Type B pancreatic cell (in vitro differentiated cells): ENCODE measurements at regions not wholly inside any gene's neighbourhood (a gene's known extent, or its start where the extent isn't known, plus 50 kb on each side); places are given as distances from the start of the nearest gene placed in this dataset.

Experiments used
- DNase-seq: peaks from one replicate; pipeline ENCODE4 v3.0.0; 2021; ENCODE audit warnings: mixed read lengths; ENCODE audit not compliant: unreplicated experiment; ENCODE audit errors: extremely low spot score
- H3K27ac Mint-ChIP-seq: 2 replicates; pipeline ENCODE4 v1.8.0; 2021; ENCODE audit warnings: mild to moderate bottlenecking, mixed read lengths
- H3K27me3 Mint-ChIP-seq: 2 replicates; pipeline ENCODE4 v1.8.0; 2021; ENCODE audit warnings: mixed read lengths
- H3K36me3 Mint-ChIP-seq: 2 replicates; pipeline ENCODE4 v1.8.0; 2021; ENCODE audit warnings: mixed read lengths
- H3K4me1 Mint-ChIP-seq: one replicate; pipeline ENCODE4 v1.8.0; 2021; ENCODE audit warnings: mixed read lengths; ENCODE audit not compliant: unreplicated experiment
- H3K4me3 Mint-ChIP-seq: 2 replicates; pipeline ENCODE4 v1.8.0; 2021; ENCODE audit warnings: mild to moderate bottlenecking, mixed read lengths
- H3K9me3 Mint-ChIP-seq: 2 replicates; pipeline ENCODE4 v1.8.0; 2021; ENCODE audit warnings: mixed read lengths
- TF ChIP-seq, protein P1 (sequence below): fragments of 200-600 bp; sonication (generic); conservative IDR thresholded peaks from 2 replicates; pipeline ENCODE4 v1.5.0; 2021; ENCODE audit warnings: antibody characterized with exemption, mild to moderate bottlenecking

DNA sequence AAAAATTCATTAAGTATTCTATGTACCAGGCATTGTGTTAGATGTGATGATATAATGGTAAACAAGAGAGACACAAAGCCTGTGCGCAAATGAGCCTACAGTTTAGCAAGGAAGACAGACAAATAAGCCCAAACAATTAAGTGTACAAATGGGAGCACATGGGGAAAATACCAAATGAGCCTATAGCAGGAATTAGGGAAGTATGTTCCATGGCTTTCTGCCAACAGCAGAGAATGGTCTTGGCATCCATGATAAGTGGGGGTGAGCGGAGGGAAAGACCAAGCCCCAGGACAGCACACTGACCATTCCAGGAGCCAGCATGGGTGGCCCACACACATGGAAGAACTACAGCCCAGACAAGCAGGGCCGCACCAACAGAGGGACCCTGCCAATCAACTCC lies 369.7 kb downstream of the DEPDC1B start:
- H3K27ac Mint-ChIP-seq: no peak overlapping the region
- H3K4me3 Mint-ChIP-seq: no peak overlapping the region
- no peaks in the 10 kb centered on the region for H3K27me3 Mint-ChIP-seq
- TF ChIP-seq, protein P1, sequence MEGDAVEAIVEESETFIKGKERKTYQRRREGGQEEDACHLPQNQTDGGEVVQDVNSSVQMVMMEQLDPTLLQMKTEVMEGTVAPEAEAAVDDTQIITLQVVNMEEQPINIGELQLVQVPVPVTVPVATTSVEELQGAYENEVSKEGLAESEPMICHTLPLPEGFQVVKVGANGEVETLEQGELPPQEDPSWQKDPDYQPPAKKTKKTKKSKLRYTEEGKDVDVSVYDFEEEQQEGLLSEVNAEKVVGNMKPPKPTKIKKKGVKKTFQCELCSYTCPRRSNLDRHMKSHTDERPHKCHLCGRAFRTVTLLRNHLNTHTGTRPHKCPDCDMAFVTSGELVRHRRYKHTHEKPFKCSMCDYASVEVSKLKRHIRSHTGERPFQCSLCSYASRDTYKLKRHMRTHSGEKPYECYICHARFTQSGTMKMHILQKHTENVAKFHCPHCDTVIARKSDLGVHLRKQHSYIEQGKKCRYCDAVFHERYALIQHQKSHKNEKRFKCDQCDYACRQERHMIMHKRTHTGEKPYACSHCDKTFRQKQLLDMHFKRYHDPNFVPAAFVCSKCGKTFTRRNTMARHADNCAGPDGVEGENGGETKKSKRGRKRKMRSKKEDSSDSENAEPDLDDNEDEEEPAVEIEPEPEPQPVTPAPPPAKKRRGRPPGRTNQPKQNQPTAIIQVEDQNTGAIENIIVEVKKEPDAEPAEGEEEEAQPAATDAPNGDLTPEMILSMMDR: no peak
- no peak for DNase-seq
- H3K36me3 Mint-ChIP-seq: no peaks in the 10 kb centered on the region
- H3K4me1 Mint-ChIP-seq: no peaks in the 10 kb centered on the region
- H3K9me3 Mint-ChIP-seq: no peaks in the 10 kb centered on the region

DNA sequence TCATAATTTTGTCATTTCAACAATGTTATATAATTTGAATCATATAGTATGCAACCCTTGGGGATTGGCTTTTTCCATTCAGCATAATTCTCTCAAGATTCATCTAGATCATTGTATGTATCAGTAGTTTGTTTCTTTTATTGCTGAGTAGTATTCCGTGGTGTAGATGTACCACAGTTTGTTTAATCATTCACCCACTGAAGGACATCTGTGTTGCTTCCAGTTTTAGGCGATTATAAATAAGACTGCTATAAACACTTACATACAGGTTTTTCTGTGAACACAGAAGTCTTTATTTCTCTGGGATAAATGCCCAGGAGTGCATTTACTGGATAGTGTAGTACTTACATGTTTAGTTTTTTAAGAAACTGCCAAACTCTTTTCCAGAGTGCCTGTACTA lies 374.1 kb downstream of the DEPDC1B start:
- no peak for DNase-seq
- Mint-ChIP-seq H3K36me3 (no peaks in the 10 kb centered on the region), H3K4me1 (no peaks in the 10 kb centered on the region), H3K4me3 (no peak overlapping the region), H3K9me3 (peaks cover 7% of the 10 kb centered on the region), H3K27me3 (no peaks in the 10 kb centered on the region), H3K27ac (no peak overlapping the region)
- TF ChIP-seq, protein P1: no peak

DNA sequence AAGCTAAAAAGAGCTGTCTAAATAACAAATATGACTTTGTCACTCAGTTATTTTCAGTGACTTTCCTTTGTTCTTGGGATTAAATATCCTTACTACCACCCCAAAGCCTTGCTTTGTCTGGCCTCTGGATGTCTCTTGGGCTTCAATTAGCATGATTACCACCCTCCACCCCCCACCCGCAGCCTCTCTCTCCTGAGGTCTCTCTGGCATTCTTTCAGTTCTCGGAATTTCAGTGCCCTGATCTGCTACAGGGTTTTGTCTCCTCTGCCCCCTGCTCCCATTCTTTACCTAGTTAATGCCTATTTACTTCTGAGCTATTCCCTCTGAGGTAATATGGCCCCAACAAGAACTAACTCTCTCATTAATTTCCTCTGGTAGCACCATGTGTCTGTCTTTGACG lies 376.4 kb downstream of the DEPDC1B start:
- Mint-ChIP-seq H3K36me3 (no peaks in the 10 kb centered on the region), H3K9me3 (peaks cover 7% of the 10 kb centered on the region), H3K27ac (no peak overlapping the region), H3K27me3 (no peaks in the 10 kb centered on the region), H3K4me3 (no peak overlapping the region), H3K4me1 (no peaks in the 10 kb centered on the region)
- TF ChIP-seq, protein P1: no peak
- no peak for DNase-seq

- Mint-ChIP-seq H3K36me3 (no peaks in the 10 kb centered on the region), H3K4me3 (no peak overlapping the region), H3K9me3 (no peaks in the 10 kb centered on the region), H3K27ac (no peak overlapping the region), H3K27me3 (peaks cover 3% of the 10 kb centered on the region), H3K4me1 (no peaks in the 10 kb centered on the region)
- TF ChIP-seq, protein P1: no peak
- DNase-seq: no peak
Observed at GRCh38 chr5:60312098-60312497, 387.9 kb downstream of the DEPDC1B start.

DNA sequence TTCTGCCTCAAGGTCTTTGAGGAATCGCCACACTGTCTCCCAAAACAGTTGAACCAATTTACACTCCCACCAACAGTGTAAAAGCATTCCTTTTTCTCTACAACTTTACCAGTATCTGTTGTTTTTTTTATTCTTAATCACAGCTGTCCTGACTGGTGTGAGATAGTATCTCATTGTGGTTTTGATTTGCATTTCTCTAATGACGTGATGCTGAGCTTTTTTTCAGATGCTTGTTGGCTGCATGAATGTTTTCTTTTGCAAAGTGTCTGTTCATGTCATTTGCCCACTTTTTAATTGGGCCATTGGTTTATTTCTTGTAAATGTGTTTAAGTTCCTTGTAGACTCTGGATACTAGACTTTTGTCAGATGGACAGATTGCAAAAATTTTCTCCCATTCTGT lies 400.0 kb downstream of the DEPDC1B start:
- Mint-ChIP-seq H3K4me1 (no peaks in the 10 kb centered on the region), H3K27ac (no peak overlapping the region), H3K36me3 (no peaks in the 10 kb centered on the region), H3K4me3 (no peak overlapping the region), H3K27me3 (no peaks in the 10 kb centered on the region), H3K9me3 (peaks cover 4% of the 10 kb centered on the region)
- TF ChIP-seq, protein P1: no peak
- no peak for DNase-seq

DNA sequence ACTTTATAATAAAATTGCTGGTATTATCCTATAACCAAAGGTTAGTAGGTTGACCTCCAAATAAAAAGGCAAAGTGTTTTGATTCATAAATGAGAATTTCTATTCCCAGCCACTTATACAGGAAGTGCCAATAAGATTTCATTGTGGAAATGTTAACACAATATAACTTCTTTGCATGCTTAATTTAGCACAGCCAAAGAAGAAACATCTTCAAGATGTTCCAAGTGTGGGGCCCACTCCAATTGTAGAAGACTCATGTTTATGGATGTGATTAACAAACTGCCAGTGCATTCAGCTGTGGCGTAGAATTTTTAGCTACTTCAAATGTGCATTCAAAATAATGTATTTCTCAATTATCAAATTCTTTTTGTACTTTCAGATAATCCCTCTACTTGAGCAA lies 402.3 kb downstream of the DEPDC1B start:
- H3K4me1 Mint-ChIP-seq: no peaks in the 10 kb centered on the region
- H3K27ac Mint-ChIP-seq: no peak overlapping the region
- H3K9me3 Mint-ChIP-seq: no peaks in the 10 kb centered on the region
- DNase-seq: no peak
- no peaks in the 10 kb centered on the region for H3K36me3 Mint-ChIP-seq
- H3K4me3 Mint-ChIP-seq: no peak overlapping the region
- TF ChIP-seq, protein P1: no peak
- H3K27me3 Mint-ChIP-seq: no peaks in the 10 kb centered on the region
